ENCODE measurements at regions not wholly inside any gene's neighbourhood (a gene's known extent, or its start where the extent isn't known, plus 50 kb on each side); places are given as distances from the start of the nearest gene placed in this dataset.
A peak's percentile ranks its signal among the peaks of the same experiment; 100 is the strongest.

DNA sequence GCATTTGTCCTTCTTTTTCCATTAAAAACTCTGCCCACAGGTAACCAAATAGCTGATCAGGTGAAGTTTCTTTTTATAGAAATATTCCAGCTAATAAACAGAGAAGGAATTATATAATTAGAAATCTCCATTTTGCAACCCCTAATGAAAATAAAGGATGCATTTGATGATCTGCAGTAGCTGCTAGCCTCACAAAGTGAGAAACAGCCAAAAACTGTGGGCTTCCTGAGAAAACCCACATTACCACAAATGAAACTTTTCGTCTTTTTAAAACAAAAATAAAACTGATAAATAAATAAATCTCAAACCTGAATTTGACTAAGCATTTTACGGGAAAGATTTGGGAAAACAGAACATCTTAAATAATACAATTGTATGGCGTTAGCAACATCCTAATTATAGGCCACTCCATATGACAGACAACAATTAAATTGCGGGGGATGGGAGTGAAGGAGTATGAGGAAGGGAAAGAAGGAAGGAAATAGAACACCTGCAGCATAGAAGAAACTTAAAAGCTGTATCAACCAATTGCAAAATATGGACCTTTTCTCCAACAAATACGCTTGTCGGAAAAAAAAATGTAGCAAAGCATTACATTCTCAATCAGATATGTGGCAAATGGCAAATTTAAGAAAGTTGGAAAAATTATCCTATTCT is 283.0 kb upstream of the ITGA1 start:
- no peak for DNase-seq

DNA sequence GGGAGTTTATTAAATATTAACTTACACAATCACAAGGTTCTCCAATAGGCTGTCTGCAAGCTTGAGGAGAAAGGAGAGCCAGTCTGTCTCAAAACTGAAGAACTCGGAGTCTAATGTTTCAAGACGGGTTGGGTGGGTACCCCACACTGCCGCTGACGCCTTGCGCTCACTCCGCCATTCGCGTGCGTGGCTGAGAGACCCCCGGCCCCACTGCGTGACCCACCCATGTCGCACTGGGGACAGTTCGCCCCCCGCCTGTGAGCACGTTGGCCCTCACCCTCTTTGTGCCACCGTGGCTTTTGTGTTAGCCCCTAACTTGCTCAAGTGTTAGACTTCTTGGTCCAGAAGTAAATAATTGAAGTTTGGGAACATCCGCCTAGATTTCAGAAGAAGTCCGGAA is 270.0 kb upstream of the ITGA1 start:
- DNase-seq: no peak

DNA sequence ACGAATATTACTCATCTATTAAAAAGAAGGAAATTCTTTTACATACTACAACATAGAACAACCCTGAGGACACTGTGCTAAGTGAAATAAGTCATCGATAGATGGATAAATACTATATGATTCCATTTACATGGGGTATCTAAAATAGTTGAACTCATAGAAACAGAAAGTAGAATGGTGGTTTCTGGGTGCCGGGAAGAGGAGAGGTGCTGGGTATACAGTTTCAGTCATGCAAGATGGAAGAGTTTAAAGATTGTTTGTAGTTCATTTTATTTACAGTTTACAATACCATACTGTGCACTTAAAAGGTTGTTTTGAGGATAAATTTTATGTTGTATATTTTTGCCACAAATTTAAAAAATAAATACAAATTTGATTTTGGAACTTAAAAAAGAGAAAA is 267.5 kb upstream of the ITGA1 start:
- no peak for DNase-seq

DNA sequence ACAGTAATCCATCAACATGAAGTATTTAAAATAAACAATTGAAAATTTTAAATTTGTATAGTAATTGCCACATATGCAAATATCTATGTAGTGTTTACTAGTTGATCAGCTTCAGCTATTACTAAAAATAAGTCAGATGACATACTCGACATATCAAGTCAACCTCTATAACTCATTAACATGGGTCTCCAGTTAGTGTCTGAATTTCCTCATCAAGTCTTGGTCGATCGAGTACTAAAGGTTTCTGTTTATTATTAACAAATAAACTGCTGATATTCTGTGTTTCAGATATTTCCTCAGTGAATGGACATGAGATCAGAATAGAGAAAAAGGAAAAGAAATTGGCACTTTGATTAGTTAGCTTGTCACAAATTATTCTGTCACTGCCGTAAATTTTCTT is 266.5 kb upstream of the ITGA1 start:
- DNase-seq: no peak

DNA sequence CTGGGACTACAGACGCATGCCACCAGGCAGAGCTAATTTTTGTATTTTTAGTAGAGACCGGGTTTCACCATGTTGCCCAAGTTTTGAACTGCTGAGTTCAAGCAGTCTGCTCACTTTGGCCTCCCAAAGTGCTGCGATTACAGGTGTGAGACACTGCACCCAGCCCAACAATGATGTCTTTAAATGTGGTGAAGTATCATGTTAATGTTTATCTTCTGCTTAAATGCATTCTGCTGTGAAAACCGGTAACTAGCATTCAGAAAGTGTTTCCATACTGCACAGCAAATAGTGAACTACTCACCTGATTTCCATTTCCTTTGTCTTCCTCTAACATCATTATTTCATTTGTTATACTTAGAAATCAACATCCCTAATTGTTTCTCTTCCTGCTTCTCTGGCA is 264.0 kb upstream of the ITGA1 start:
- DNase-seq: no peak

DNA sequence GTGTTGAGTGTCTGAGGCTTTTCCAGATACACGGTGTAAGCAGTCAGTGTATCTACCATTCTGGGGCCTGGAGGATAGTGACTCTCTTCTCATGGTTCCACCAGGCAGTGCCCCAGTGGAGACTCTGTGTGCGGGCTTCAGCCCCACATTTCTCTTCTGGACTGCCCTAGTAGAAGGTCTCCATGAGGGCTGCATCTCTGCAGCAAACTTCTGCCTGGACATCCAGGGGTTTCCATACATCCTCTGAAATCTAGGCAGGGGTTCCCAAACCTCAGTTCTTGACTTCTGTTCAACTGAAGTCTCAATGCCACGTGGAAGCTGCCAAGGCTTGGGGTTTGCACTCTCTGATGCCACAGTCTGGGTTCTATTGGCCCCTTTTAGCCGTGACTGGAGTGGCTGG is 256.6 kb upstream of the ITGA1 start:
- DNase-seq: no peak

DNA sequence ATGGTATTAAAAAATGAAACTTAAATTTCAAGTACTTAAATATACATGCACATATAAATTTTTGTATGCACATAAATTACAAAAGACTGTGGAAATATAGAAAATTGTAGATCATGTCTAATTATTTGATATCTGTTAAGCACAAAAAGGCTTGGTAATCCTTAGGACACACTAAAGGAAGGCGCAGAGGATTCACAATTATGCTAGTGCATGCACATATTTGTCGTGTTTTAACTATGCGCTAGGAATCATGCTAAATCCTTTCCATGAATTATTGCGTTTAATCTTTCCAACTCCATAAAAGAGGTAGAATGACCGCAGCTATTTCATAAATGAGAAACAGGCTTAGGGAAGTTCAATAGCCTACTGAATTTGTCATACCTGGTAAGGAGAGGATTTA is 244.1 kb upstream of the ITGA1 start:
- no peak for DNase-seq

DNA sequence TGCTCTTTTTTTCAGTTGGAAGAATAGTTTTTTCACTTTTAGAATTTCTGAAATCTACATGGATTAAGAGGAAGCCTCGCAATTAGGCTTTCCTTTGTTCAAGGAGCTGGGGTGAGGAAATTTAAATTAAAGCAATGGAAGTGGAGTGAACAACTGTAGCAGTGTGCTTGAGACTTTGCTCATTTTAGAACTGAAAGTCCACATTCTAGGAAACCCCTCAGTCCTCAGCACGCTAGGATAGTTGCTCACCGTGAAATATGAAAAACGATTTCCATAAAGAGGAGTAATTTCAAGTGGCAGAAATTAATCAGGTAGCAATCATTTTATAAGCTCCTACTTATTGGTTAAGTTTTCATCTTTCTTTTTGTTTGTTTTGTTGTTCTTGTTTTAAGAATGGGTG is 243.0 kb upstream of the ITGA1 start:
- no peak for DNase-seq

DNA sequence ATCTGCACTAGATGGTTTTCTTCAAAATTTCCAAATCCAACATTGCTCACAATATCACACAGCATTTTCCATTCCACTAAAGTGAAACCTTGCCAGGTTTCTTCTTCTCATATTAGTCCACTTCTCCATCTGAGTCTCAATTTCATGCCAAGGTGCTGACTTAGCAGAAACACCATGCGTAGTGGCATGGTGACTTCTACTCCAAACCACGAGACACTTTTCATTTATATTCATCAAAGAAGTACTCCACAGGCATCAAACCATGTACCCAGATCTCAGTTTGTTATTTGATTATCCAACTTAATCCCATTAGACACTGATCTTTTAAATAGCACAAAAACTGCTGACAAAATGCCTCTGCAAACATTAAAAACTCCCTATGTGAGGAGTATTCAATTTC is 233.4 kb upstream of the ITGA1 start:
- DNase-seq: no peak

DNA sequence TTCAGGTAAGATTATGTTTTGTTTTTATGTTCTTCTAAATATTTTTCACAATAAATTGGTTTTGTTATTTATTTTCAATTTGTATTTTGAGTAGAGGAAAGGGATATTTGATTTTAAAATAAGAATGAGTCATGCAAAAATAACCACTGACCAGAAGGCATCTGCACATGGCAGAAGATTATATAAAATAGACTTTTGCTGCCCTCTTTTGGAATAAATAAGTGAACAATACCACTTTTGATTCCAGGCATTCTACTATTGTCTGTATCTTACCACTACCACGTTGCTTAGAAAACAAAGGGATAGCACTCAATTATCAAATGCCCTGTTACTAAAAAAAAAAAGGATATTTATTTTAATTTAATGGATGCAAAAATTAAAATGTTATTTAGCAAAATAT is 227.3 kb upstream of the ITGA1 start:
- peak in 1 of 2 donors; percentile 1 for DNase-seq

DNA sequence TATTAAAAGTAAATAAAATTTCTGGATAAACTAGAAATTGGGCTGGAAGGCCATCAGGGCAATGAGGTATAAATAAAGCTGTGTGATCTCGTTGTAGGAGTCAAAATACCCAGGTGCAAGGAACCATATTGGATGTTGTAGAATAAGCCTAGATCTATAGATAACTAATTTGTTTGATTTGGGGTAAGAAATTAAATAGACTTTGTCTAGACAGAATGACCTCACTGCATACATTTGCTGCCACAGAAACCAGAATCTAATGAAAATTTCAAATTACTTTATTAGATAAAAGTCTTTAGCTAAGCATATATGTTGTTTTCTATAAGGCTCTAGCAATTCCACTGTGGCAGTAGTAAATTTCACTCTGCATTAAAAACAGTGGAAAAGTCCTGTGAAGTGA is 225.2 kb upstream of the ITGA1 start:
- DNase-seq: no peak

DNA sequence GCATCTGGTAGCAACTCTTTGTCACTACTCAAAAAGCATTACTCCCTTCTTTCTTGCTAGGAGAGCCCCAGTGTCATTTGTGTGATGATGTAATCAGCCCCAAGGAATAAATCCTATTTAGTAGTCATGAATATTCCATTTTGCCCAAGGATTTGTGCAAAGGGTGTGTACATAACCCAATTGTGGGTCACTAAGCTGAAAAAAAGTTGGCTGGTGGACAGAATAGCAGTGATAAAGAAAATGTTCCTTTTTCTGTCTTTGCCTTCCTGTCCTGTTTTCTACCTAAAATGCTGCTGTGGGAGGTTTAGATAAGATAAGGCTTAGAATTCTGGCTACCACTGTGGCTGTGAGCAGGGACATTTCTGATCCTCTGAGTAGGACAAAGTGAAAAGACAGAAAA is 223.1 kb upstream of the ITGA1 start:
- DNase-seq: no peak

DNA sequence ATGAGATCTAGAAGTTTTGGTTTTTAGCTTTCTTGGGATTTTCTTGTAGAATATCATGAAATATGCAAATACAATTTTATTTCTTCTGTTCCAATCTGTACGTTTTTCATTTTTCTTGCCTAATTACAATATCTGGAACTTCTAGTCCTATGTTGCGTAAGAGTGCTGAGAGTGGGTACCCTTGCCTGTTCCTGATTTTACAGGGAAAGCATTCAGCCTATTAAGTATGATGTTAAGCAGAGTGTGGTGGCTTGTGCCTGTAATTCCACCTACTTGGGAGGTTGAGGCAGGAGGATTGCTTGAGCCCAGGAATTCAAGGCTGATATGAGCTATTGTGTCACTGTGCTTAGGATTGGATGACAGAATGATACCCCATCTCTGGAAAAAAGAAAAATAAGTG is 210.2 kb upstream of the ITGA1 start:
- DNase-seq: no peak

DNA sequence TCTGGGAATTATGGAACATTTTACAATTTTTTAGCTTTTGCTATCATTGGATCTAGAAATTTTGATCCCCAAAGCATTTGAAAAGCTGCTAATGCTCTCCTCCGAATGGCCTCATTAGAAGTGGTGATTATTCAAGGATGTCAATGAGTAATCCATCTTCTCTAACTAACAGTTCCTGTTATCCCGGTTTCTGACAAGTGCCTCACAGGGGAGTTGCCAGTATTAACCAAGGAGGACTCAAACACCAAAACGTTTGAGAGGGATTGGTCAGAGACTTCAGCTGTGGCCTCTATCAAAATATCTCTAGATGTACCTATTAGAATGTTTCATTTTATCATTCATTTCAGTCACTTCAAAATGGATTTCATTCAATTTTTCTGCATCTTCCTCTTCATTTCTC is 208.3 kb upstream of the ITGA1 start:
- DNase-seq: no peak

DNA sequence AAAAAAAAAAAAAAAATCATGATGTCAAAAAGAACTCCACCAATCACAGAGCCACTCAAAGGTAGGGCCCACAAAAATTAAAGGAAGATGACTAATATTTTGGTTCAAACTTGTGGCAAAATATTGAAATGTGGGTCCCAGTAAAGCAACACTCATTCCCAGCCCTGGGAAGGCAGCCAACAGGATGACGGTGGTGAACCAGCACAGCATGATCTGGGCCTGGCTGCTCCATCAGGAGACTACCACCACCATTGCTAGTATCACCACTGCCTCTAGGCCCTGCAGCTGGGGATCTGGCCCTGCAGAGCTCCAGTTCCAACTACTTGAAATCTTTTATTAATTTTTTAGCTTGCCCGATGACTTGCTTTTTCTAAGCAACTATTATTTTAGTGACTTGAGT is 206.8 kb upstream of the ITGA1 start:
- no peak for DNase-seq

DNA sequence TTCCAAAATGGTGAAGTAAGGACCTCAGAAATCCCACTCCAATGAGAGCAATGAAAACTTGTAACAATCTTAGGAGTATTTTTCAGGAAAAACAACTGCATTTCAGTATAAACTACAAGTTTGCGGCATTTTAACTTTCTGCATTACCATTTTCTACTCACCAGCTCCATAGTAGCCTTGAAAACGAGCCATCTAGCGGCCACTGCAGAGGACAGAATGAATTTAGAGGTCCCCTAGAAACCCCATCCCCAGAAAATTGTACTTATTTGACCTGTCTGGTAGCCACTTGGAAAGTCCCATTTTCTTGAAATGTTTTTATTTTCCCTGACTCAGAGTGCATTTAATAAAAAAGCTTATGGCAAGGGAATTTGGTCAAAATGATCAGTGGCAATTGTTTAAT is 205.4 kb upstream of the ITGA1 start:
- no peak for DNase-seq

DNA sequence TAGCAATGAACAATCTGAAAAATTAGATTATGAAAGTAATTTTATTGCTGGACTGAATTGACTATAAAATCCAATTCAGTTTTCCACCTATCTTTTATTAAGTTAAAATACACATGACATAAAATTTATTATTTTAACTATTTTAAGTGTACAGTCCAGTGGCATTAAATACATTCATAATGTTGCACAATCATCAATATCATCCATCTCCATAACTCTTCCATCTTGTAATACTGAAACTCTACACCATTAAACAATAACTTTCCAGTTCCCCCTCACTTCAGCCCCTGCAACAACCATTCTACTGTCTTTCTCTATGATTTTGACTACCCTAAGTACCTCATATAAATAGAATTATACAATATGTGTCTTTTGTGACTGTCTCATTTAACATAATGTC is 200.6 kb upstream of the ITGA1 start:
- no peak for DNase-seq

DNA sequence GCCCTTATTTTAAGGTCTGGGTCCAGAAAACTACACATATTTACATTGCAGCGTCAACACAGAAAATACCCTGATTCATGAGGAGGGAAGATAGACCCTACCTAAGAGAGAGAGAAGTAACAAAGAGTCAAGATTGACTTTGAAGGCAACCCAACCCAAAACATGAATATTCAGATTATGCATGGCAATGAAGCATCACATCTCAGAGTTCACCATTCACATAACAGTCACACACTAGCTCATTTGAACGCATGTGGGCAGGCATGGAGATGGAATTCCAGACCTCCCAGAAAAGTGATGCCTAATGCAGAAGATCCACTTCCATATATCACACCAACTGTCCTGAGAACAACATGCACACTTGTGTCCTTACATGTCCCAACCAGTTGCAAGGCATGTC is 190.1 kb upstream of the ITGA1 start:
- no peak for DNase-seq

DNA sequence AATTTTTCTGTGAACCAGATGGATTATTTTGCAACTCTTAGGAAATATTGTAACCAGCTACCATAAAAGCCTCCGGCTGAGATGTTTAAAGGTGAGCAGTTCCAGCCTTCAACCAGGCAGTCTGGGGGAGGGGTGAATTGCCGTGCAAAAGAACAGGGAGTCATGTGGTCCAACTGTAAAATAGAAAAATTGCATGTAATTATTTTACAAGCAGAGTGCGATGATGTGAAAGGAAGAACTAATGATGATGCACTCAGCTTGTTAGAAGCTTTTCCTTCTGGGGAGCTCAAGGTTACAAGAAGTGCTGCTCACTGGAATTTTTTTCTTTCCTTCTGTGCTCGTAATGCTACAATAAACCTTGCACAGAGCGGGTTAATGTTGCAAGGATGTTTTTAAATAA is 188.7 kb upstream of the ITGA1 start:
- DNase-seq: no peak

DNA sequence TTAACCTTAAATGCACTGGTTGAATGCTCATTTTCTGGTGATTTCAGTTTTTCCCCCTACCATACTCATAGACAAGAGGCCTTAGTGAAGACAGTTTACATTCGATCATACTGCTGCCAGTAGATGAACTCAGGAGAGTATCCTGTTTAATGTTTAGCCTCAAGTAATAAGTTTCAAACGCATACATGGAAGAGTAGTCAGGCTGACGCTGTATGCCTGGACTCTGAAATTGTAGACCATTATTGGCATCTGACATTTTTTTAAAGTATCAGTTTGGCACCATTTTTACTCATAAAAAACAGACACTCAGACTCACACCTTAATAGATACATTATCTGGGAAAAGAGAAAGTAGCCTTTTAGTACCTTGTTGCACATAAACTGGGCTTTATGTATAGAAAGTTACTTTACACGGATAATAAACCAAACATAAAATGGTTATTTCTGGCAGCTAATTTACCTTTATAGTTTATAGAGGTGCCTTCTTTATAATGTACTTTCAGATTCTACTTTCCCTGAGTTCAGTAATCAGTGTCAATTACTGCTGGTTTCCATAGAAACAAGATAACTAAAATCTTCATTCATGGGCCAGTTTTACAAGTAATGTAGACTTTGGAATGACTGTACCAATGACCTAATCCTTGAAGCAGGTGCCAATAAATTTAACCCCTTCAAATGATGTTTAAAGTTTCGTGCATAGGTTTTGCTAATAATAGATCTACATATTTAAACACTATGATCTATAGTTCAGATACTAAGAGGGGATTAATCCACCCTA is 183.8 kb upstream of the ITGA1 start:
- no peak for DNase-seq

DNA sequence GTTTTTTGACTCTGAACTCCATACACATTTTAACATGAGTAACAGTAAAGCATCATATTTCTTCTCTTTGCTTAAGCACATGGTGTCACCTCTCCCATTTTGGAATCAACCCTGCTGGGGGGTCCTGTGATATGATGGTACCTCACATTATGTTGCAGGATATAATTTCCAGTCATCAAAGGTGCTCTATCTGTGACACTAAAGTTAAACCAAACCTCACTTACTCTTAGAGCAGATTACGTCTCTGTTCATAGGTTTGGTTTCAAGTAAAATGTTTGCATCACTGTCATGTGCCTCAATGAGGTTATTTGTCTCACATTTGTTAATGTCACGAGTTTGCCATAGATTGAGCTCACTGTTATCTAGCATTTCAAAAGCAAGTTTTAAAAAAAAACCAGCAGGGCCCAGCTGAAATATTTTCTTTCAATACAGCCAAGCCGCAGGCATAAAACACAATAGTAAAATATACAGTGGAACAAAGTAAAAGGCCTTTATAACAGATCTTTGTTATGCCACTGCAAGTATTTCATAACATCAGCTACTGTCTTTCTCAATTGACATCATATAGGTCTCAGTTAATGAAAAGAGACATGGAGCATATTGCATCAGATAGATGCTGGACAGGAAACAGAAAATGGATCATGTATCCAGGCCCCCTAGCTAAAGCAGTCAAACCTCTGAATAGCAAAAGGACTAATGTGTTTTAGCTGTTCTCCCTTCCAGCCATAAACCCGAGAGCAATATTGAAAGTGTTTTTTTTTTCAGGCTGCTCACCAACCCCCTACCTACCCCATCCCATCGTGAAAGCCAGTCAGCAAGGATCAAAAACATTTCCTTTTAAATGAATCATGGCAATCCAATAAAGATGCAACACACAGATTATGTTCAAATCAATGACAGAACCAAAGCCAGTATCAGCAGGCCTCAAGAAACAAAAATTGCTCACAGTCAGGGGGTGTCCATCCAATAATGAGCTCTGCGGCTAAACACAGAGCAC is 182.1 kb upstream of the ITGA1 start:
- no peak for DNase-seq

DNA sequence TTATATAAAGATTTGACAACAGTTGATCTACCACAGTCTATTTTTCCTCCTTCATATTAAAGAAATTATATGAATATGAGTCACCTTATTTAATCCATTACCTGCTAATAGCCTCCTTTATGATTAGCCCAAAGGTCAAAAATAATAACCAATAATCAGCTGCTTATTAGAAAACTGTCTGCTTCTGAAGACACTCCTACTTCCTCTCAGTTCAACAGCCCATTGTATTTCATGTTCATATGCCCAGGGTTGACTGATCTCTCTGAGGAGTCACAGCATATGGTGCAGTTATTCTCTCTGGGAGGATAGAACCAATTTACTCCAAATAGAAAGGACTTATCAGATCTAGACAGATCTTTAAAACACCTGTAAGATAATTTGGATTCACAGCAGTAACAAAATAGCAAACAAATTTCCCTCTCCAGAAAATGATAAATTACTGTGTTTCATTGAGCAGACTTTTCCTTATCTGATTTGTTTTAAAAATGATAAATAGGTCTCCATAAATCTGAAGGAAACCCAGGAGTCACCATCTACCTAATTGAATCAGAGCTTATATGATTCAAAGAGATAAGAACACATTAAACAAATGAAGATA is 180.4 kb upstream of the ITGA1 start:
- DNase-seq: no peak

DNA sequence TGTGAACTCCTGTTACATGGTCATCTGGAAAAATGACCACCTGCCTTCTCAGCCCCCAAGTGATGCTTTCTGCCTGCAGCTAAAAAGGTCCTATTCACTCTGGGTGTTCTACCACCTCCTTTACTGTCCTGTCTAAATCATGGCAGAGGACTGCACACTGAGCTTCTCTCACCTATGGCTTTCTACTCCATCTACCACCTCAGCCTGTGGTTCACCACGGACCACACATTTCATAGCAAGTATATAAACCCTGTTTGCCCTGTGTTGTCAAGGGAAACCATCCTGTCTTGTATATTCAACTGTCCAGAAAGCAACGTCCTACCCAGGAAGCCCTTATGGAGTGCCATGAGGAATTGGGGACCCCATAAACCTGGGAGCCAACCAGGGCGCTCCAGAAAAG is 167.4 kb upstream of the ITGA1 start:
- no peak for DNase-seq

Data from hippocampal formation (tissue), 2 donors.